RCC 7860 (cell line): ENCODE measurements at regions not wholly inside any gene's neighbourhood (a gene's known extent, or its start where the extent isn't known, plus 50 kb on each side); places are given as distances from the start of the nearest gene placed in this dataset.

Source experiments
- DNase-seq: peaks from one replicate; pipeline ENCODE4 v3.0.0-alpha.2; 2015; ENCODE audit warnings: low spot score
- FAIRE-seq: peaks from 2 replicates; lab custom pipeline; 2012; peaks lifted over from hg19 to GRCh38; lab: Jason Lieb, UNC

DNA sequence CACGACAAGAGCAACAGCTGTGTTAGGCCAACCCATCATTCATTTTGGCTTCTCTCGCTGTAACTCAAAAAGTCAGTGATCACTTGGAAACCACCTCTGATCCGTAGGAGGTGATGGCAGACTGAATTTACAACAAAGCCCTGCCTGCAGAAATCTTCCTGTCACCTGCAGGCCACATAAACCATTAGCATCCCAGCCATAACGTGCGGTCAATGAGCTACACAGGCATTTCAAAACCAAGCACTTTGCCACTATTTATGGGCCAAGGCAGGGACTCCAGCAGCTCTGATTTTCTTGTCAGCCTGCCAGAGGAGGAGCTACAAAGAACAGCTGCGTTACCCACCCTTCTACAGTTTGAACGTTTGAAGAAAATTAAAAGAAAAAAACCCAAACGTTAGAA lies 228.1 kb upstream of the PPARGC1A start:
- DNase-seq = no peak
- FAIRE-seq = no peak

DNA sequence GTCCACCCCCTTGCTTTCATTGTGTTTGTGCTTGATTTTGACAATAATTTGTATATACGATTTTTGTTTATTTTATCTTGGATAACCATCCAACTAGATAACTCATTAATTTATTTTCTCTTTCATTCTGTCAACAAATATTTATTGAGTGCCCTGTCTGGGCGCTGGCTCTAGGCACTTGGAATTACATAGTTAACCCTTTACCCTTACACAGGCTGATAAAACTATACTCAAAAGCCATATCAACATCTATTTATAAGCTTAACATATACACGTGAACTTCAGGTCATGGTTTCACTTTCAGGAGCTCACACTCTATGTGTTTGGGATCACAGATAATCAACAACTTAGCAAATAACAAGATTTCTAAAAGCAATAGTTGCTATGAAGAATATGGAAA lies 226.3 kb upstream of the PPARGC1A start:
- FAIRE-seq (no peak), DNase-seq (no peak)

DNA sequence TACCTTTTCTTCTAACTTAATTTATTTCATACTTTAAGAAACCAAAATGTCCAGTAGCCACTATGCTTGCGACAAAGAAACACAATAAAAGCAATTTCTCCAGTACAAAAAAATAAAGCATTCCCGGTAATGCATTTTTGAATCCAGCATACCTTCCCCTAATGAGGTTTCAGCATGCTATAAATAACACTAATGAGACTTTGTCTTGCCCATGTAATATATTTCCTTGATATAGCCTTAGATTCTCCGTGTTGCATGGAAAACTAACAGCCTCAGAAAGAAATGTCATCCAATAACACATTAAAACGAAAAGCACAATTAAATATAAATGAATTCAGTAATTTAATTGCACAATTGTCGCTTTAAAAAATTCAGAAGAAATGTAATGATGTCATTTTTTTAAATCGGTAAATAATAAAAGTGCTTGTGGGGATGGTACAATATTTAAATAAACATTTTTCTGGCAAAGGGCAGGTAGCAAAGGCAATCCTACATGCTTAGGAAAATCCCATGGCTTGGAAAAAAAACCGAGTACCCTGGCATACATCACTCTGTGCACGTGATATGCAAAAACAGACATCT lies 225.2 kb upstream of the PPARGC1A start:
- FAIRE-seq (no peak), DNase-seq (no peak)

DNA sequence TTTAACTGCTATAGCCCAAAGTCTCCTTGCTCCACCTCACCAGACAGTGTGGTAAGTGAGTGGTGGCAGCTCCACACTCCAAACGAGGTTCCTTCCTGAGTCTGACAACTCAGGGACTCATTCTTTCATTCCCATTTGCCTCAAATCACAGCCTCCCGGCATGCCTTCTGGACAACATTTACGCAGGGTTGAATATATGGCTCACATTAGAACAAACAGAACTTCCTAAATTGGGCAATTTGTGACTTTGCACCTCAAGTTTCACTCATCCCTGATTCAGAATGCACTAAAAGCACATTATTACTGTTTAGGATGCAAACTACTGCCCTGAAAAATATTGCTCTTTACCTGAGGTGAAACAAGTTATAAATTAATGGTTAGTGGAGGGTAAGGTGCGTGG lies 224.6 kb upstream of the PPARGC1A start:
- DNase-seq = no peak
- FAIRE-seq = no peak

DNA sequence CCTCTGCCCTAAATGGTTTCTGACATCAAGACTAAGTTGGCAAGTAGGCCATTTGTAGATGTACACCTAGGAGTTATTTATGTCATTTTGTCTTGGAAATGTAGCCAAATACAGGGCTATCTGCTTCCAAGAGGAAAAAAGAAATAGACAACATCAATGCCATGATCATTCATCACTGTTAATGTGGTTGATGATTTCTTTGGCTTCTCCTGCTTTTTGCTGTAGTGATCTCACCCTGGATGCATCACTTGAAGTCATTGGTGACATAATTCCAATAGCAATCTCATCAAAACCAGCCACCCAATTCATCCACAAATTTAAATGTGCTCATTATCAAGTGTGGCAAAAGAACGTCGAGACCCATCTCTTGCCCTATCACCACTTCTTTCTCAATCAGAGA lies 222.6 kb upstream of the PPARGC1A start:
- DNase-seq (no peak), FAIRE-seq (no peak)

DNA sequence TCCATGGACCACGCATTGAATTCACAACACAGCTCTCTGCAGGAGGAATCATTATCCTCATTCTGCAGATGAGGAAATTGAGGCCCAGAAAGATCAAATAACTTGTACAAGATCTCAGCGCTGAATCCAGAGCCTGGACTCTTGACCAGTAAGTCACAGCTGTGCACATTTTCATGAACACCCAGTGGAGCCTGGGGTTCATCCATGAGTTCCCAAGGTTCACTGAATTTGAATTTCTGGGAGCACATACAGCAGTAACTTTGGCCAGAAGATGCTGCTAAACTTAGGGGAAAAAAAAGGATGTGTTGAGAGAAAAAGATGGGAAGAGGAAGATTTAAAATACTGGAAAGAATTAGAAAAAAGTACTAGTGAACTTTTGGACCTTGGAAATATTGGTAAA lies 218.7 kb upstream of the PPARGC1A start:
- DNase-seq (no peak), FAIRE-seq (no peak)

DNA sequence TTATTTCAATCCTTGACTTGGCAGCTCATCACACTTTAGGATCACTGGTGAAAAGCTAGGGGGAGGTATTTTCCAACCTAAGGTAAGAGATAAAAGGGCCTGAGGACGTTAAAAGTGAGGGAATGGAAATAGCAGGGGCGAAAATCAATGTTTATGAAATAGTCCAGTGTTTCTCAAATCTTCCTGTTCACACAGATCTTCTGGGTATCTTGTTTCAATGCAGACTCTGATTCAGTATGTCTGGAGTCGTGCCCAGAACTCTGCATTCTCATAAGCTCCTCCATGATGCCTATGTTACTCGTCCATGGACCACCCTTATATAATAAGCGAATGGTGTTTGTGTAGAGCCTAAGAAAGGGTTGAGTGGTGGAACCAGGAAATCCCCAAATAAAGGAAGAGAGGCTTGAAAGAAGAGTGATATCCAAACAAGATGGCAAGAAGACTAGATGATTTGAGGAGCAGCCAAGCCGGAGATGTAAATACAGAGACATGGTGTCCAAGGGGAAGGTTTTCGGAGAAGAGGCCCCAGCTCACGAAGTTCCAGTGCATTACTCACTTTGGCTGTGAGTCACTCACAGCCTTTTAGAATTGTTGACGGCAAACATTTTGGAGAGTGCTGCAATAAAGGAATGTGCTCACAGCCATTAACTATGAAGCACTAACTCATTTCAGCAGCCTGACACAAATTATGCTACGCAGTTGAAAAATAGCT lies 215.6 kb upstream of the PPARGC1A start:
- DNase-seq = no peak
- no peak for FAIRE-seq

DNA sequence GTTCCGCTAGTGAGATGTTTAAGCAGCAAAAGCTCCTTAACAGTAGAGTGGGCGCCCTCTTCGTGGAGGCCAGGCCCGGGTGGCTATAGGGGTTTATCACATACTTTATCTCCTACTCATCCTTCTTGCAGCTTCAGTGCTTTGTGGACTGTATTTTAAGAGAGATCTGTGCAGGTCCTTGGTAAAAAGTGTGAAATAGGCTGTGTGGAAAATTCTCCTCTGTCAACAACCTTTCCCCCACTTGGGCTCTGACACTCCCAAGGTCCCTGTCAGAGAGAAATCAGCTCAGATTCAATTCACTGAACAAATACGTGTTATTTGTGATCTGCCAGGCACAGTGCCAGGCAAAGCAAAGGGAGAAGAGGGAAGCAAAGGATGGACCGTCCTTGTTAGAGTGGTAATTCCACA lies 214.3 kb upstream of the PPARGC1A start:
- no peak for FAIRE-seq
- DNase-seq = no peak

DNA sequence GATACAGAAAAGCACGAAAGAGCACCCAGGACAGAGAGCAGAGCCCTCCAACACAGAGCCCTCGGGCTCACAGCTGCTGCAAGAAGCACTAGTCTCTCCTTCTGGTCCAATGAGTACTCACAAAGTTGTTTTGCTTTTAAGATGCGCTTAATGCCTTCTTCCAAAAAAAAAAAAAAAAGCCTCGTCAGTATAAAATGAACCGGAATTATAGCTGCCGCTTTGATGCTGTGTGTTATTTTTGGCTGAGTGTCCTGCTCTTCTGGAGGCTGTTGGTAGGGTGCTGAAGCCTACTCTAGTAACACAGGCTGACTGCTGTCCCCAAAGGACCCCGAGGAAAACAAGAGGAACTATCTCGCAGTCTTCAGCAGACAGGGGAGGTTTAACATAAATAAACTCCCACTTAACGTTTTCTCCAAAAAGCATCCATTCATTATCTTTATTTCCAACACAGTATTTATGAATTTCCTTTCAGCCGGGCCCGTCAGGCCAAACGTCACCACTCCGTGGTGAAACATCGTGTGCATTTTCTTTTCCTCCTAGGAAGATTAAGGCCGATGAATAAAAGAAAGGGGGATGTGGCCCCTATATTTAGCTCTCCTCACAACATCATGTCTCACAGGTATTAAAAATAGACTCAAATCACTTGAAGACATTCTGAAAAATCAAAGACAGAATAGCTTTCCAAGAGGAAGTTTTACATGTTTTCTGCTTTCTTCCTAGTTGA lies 213.7 kb upstream of the PPARGC1A start:
- FAIRE-seq (no peak), DNase-seq (no peak)

DNA sequence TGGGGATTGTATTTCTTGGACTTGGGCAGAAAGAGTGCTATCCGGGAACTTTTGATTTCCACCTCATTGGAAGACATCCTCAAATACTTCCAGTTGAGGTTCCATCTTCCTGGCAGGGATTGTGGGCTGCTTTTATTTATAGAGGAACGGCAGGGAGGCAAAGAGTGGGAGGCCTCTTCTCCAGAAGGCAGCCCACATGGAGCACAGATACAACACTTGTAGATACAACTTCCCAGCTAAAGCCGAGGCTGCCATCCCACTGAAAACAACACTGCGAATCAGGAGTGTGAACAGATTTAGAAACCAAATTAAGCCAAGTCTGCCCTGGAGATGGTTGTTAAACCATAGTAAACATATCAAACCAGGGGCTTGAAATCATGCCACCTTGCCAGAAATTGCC lies 212.8 kb upstream of the PPARGC1A start:
- no peak for FAIRE-seq
- DNase-seq = no peak

DNA sequence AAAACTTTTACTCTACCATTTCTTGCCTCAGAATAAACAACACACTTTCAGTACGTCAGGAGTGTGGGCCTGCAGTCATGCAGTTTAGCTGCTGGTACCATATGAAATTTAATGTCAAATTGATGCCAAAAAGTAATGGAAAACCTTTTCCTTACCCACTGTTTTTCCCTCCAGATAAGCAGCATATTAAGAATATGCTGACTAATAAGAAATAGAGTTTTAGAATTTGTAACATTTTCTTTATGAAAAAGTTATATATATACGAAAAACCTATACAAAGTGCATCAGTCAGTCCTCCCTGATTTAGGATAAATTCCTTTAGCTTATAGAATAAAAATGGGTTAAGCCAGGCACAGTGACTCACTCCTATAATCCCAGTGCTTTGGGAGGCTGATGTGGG lies 206.8 kb upstream of the PPARGC1A start:
- FAIRE-seq = no peak
- DNase-seq = no peak

DNA sequence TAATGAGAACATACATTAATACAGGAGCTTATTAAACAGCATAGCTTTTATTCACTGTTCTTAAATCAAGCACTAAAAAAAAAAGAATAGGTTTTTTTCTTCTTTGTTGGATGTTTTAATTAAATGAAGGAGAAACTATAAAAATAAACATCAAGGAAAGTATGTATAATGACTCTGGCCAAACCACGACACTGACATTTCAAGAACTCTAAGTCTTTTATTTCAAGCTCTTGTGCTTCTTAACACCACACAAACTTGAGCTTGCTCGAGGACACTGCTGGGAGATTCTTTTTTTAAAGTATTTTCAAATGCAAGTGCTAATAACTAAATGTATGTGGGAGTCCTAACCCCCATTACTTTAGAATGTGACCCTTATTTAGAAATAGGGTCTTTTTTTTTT lies 204.9 kb upstream of the PPARGC1A start:
- DNase-seq = no peak
- FAIRE-seq = no peak

DNA sequence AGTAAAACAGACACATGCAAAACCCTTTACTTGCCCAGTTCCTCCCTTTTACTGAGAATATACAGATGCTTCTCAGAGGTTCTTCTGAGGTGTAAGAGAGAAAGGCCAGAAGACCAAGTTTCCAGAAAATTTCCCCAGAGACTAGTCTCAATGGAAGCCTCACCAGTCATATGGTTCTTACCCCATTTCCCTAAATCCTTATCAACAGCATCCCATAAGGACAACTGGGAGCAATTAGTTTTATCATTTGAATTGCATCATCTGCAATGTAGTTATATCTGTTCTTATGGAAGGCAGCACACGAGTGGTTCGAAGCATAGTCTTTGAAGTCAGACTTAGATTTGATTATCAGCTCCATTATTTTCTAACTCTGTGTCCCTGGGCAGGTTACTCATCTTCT lies 203.6 kb upstream of the PPARGC1A start:
- no peak for FAIRE-seq
- no peak for DNase-seq

DNA sequence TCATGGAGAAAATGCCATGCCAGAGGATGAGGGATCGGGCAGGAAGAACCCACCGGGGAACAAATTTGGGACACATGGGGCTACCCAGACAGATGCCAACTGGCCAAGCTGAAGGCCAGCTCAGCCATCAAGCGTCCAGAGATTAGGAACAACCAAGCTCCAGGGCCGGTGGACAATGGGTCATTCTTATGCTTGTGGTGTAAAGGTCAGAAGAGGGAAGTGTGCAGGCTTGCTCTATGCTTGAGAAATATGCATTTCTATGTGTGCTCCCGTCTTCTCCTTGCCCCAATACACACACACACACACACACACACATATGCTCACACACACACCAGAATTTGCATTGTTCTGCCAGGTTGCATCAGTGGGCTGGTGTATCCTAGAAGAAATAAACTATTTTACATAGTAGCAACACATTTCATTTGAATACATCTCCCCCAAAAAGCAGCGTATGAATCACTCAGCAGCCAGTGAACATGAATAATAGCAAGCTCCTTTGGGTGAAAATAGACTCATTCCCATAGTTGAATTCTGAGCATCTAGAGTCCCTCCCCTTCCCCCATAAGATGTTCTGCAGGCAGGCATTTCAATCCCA lies 201.9 kb upstream of the PPARGC1A start:
- no peak for FAIRE-seq
- DNase-seq = no peak

DNA sequence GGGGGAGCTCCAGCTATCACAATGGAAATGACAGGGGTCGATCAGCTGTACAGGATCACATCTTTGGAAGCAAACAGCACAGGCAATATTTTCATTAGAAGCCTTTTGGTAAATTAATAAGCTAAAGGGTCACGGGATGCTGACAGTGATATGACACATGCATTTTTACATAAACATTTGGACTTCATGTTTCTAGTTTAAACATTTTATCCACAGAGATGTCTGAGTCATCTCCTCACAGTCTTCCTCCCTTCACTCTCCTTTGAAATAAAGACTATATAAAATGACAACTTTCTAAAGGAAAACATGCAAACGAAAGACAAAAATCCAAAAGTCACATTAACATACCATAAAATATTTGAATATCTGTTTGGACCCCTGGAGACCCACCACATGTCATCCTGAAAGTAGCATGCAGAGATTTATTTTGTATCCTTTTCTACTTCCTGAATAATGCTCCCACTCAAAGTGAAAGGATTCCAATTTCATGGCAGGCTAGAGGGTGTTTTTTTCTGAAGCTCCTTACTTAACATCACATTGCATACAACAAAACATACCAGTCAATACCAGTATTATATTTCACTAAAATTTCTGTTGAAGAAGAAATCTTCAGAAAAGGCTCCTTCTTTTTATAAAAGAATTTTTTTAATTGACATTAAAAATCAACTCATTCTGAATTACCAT lies 200.1 kb upstream of the PPARGC1A start:
- FAIRE-seq = no peak
- no peak for DNase-seq

DNA sequence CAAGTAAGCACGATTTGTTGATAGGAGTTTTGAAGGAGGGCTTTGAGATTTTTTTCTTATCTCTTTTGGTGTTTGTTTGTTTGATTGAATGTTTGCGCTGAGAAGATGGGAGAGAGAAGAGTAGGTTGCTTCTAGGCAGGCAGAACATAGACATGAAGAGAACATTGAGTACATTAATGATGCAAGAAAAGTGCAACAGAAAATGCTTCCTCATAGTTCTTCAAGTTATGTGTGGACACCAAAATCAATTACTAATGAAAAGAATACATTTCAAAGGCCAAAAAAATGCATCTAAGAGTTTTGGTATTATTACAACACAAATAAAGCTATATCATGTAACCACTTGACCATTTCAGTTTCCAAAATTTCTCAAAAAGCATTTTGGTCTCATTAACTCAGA lies 191.0 kb upstream of the PPARGC1A start:
- FAIRE-seq (no peak), DNase-seq (no peak)

DNA sequence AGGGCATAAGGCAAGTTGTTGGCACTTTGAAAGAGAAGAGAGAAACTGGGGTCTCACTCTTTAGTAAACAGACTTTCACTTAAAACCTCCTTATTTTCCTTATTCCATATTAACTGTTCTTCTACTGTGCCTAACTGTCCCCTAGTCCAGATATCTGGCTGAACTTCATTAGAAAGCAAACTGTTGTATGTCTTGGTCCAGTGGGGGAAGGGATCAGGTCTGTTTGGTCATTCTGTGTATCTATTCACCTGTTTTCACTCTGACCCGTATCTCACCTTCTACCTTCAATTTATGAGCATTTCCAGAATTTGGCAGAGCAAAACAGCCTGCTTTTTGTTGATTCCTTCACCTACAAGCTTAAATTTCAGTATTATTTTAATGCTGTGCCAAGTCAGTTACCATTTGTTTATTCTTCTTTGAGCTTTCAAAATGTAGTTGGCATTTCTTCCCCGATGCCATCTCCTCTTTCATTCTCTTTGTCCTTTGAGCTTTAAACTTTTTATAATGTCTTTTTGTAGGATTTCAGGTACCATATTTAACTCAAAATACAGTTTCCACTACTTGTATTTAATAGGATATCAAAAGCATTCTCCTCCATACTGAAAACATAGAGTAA lies 188.6 kb upstream of the PPARGC1A start:
- FAIRE-seq (no peak), DNase-seq (no peak)

DNA sequence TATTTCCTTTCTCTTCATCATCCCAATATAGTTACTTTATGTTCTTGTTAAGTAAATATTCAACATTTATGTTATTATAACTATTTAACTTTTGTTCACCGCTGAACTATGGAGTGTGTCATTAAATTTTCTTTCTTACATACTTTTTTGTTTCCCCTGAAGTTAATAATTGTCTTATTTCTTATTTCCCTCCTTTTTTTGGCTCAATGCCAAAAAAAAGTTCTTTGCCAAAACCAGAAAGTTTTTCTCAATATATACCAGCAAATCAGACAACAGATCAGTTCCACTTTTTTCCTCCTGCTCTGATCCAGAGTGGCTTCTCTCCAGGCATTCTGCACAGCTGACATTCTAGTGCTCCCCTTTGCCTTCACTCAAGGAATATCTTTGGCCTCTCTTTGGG lies 187.0 kb upstream of the PPARGC1A start:
- FAIRE-seq = no peak
- no peak for DNase-seq

DNA sequence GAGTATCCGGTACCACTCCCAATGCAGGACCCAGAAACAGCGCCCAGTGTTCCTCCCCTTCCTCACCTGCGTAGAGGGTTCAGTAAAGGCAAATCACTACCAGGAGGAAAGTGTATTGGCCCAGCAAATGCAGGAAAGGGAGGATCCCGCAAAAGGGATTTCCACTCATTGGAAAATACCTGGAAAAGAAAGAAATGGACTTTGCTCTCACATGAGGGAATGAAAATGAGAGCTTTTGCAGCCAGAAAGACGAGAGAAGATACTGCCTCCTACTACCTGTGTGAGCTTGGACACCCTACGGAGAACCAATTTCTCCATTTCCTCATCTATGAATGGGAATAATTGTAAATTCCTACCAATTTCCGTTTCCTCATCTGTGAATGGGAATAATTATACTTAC lies 184.1 kb upstream of the PPARGC1A start:
- no peak for DNase-seq
- FAIRE-seq = no peak

DNA sequence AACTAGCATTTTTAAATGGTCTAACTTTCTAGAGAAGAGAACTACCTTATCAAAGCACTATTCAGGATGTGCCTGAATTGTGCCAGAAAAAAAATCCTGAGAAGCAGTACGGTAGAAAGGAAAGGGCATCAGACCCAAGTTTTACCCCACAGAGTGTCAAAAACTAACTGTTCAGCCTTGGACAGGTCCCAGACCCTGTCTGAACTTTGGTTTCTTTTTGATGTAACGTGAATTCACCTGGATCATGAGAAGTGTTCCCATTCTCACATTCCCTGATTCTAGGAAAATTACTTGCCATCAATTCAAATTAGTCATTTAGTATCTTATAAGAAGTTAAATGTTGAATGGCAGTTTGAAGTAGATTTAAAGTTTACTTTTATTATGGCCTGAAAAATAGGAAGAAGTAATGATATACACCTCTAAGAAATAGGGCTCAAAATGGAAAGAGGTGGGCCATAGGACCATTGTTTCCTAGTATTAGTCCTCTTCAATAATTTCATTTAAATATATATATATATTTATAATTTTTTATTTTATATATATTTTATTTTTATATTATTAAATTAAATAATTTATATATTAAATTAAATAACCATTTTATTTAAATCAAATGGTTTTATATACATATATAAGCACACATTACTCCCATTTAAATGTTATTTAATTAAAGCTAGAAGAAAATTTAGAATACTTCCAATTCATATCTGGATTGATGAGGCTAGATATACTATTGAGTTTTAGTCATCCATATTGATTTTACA lies 181.9 kb upstream of the PPARGC1A start:
- FAIRE-seq = peak; percentile 80
- DNase-seq = no peak
